H1 (cell line): ENCODE measurements at regions not wholly inside any gene's neighbourhood (a gene's known extent, or its start where the extent isn't known, plus 50 kb on each side); places are given as distances from the start of the nearest gene placed in this dataset.

Source experiments
- CTCF ChIA-PET: fragments of 300-600 bp; sonication (Branson Sonifier 250); formaldehyde crosslinking; loops from one replicate; lab custom pipeline; 2021; ENCODE audit not compliant: partially characterized antibody; lab: Charles Lee
- POLR2A ChIA-PET: fragments of 300-600 bp; sonication (Branson Sonifier 250); formaldehyde crosslinking; loops from one replicate; lab custom pipeline; 2021; ENCODE audit warnings: inconsistent platforms; ENCODE audit not compliant: partially characterized antibody; lab: Charles Lee
- DNase-seq, 2 experiments: peaks; one replicate each; pipeline versions ENCODE4 v3.0.0 to v3.0.0-alpha.2; 2010 to 2022; ENCODE audit warnings: low spot score in 2 of 2, low read depth in 1 of 2, mixed read lengths in 1 of 2
- FAIRE-seq: peaks from 2 replicates; lab custom pipeline; 2011; peaks lifted over from hg19 to GRCh38; lab: Jason Lieb, UNC
- H2AFZ ChIP-seq: 2 replicates; pipeline ENCODE4 v1.8.1; 2012; ENCODE audit warnings: low read length, inconsistent platforms
- H2AK5ac ChIP-seq: 2 replicates; pipeline ENCODE4 v1.6.1; 2013; ENCODE audit warnings: low read depth, low read length
- H2BK120ac ChIP-seq: replicated peaks from 2 replicates; pipeline ENCODE3; 2013; ENCODE audit warnings: low read depth, low read length, inconsistent platforms
- H2BK12ac ChIP-seq: 2 replicates; pipeline ENCODE4 v1.6.1; 2013; ENCODE audit warnings: low read depth, low read length
- H2BK15ac ChIP-seq: 2 replicates; pipeline ENCODE4 v1.6.1; 2013; ENCODE audit warnings: low read length
- H2BK20ac ChIP-seq: 2 replicates; pipeline ENCODE4 v1.6.1; 2013; ENCODE audit warnings: low read length
- H2BK5ac ChIP-seq: 2 replicates; pipeline ENCODE4 v1.6.1; 2013; ENCODE audit warnings: low read depth, low read length
- H3K14ac ChIP-seq: 2 replicates; pipeline ENCODE4 v1.6.1; 2013; ENCODE audit warnings: inconsistent platforms; ENCODE audit not compliant: insufficient read length
- H3K18ac ChIP-seq: 2 replicates; pipeline ENCODE4 v1.6.1; 2013; ENCODE audit warnings: low read length; ENCODE audit errors: extremely low read depth
- H3K23ac ChIP-seq: 2 replicates; pipeline ENCODE4 v1.6.1; 2013; ENCODE audit warnings: inconsistent platforms; ENCODE audit not compliant: insufficient read length
- H3K23me2 ChIP-seq: 2 replicates; pipeline ENCODE4 v1.6.1; 2013; ENCODE audit warnings: low read depth, low read length
- H3K27ac ChIP-seq: 2 replicates; pipeline ENCODE4 v1.6.1; 2011; ENCODE audit warnings: low read depth, low read length, inconsistent platforms
- H3K27me3 ChIP-seq, 4 experiments: replicated peaks in 1 of 4; 1 replicate in 1 of 4; 2 replicates in 3 of 4; pipeline versions ENCODE4 v1.6.1 to v1.8.1; 2011 to 2013; ENCODE audit warnings: low read length in 3 of 4, mild to moderate bottlenecking in 3 of 4, inconsistent platforms in 2 of 4, mixed read lengths in 2 of 4, moderate library complexity in 1 of 4; ENCODE audit not compliant: control insufficient read depth in 3 of 4, insufficient read depth in 3 of 4; ENCODE audit errors: extremely low read depth in 1 of 4
- H3K36me3 ChIP-seq, 4 experiments: 2 replicates each; pipeline versions ENCODE4 v1.6.1 to v1.8.1; 2011 to 2013; ENCODE audit warnings: mild to moderate bottlenecking in 4 of 4, low read length in 3 of 4, moderate library complexity in 2 of 4, control low read depth in 1 of 4, inconsistent platforms in 1 of 4; ENCODE audit not compliant: insufficient read depth in 4 of 4, control insufficient read depth in 2 of 4
- H3K4ac ChIP-seq: replicated peaks from 2 replicates; pipeline ENCODE3; 2013; ENCODE audit warnings: low read length, low read depth, mixed read lengths, inconsistent platforms; ENCODE audit not compliant: insufficient read length
- H3K4me1 ChIP-seq, 4 experiments: replicated peaks in 1 of 4; 1 replicate in 1 of 4; 2 replicates in 3 of 4; pipeline versions ENCODE4 v1.6.1 to v1.8.1; 2011 to 2013; ENCODE audit warnings: low read length in 3 of 4, inconsistent platforms in 2 of 4, mixed read lengths in 1 of 4; ENCODE audit not compliant: insufficient read depth in 4 of 4, control insufficient read depth in 3 of 4
- H3K4me2 ChIP-seq, 2 experiments: 2 replicates each; pipeline versions ENCODE4 v1.6.1 to v1.8.1; 2011 to 2013; ENCODE audit warnings: low read depth in 2 of 2, low read length in 2 of 2, control low read depth in 1 of 2, inconsistent platforms in 1 of 2, mild to moderate bottlenecking in 1 of 2; ENCODE audit not compliant: insufficient read depth in 1 of 2
- H3K4me3 ChIP-seq, 4 experiments: fragments of 200-600, 300-600 bp in 1 of 4; sonication (generic), shearing (Covaris generic), sonication (Bioruptor Twin) in 1 of 4; 2 replicates each; pipeline versions ENCODE4 v1.5.1 to v1.8.1; 2011 to 2016; ENCODE audit warnings: low read length in 4 of 4, low read depth in 3 of 4, control low read depth in 2 of 4, inconsistent platforms in 2 of 4, mild to moderate bottlenecking in 2 of 4, mixed read lengths in 1 of 4, moderate library complexity in 1 of 4; ENCODE audit not compliant: insufficient read depth in 2 of 4; ENCODE audit errors: extremely low read depth in 1 of 4
- H3K56ac ChIP-seq: replicated peaks from 2 replicates; pipeline ENCODE3; 2013; ENCODE audit warnings: low read depth, mild to moderate bottlenecking, mixed read lengths, low read length, inconsistent platforms; ENCODE audit not compliant: insufficient read length
- H3K79me1 ChIP-seq: 2 replicates; pipeline ENCODE4 v1.6.1; 2013; ENCODE audit warnings: low read depth, low read length, control low read depth
- H3K79me2 ChIP-seq, 2 experiments: 2 replicates each; pipeline versions ENCODE4 v1.6.1 to v1.8.1; 2012 to 2013; ENCODE audit warnings: low read length in 2 of 2, mild to moderate bottlenecking in 2 of 2, inconsistent platforms in 1 of 2; ENCODE audit not compliant: insufficient read depth in 2 of 2, control insufficient read depth in 1 of 2
- H3K9ac ChIP-seq, 4 experiments: replicated peaks in 1 of 4; 1 replicate in 1 of 4; 2 replicates in 3 of 4; pipeline versions ENCODE4 v1.6.1 to v1.8.1; 2011 to 2013; ENCODE audit warnings: low read depth in 3 of 4, low read length in 3 of 4, control low read depth in 2 of 4, mild to moderate bottlenecking in 2 of 4, moderate library complexity in 2 of 4, inconsistent platforms in 1 of 4; ENCODE audit errors: extremely low read depth in 1 of 4
- H3K9me3 ChIP-seq, 2 experiments: 2 replicates each; pipeline versions ENCODE4 v1.6.1 to v1.8.1; 2012 to 2013; ENCODE audit warnings: mild to moderate bottlenecking in 2 of 2, moderate library complexity in 2 of 2, control low read depth in 1 of 2, inconsistent platforms in 1 of 2, low read depth in 1 of 2, low read length in 1 of 2, mixed read lengths in 1 of 2; ENCODE audit not compliant: insufficient read depth in 2 of 2
- H4K20me1 ChIP-seq, 2 experiments: replicated peaks in 1 of 2; 2 replicates each; pipeline versions ENCODE3 to v1.8.1; 2011 to 2013; ENCODE audit warnings: inconsistent platforms in 2 of 2, low read length in 2 of 2, mild to moderate bottlenecking in 1 of 2; ENCODE audit not compliant: insufficient read depth in 2 of 2, control insufficient read depth in 1 of 2
- H4K5ac ChIP-seq: 2 replicates; pipeline ENCODE4 v1.6.1; 2013; ENCODE audit warnings: low read length, low read depth, mixed read lengths, inconsistent platforms; ENCODE audit not compliant: insufficient read length
- H4K8ac ChIP-seq: 2 replicates; pipeline ENCODE4 v1.8.0; 2013; ENCODE audit warnings: mild to moderate bottlenecking, moderate library complexity, low read length, inconsistent platforms; ENCODE audit not compliant: insufficient read depth; ENCODE audit errors: extremely low read depth
- H4K91ac ChIP-seq: replicated peaks from 2 replicates; pipeline ENCODE3; 2013; ENCODE audit warnings: low read length, mixed read lengths, inconsistent platforms; ENCODE audit not compliant: insufficient read length
- CBX5 ChIP-seq: fragments of 300-800, 300-1000 bp; sonication (generic); IDR thresholded peaks from 2 replicates; pipeline ENCODE4 v1.7.1; 2016; ENCODE audit warnings: antibody characterized with exemption, low read length, low read depth
- CEBPB ChIP-seq: IDR thresholded peaks from 2 replicates; pipeline ENCODE4 v1.6.1; 2012; ENCODE audit warnings: low read depth, low read length
- CREB1 ChIP-seq: IDR thresholded peaks from 2 replicates; pipeline ENCODE4 v1.6.1; 2012; ENCODE audit warnings: inconsistent platforms
- KDM4A ChIP-seq: IDR thresholded peaks from one replicate; pipeline ENCODE4 v1.7.1; 2012; ENCODE audit warnings: low read depth, mild to moderate bottlenecking, moderate library complexity, low read length, inconsistent platforms; ENCODE audit not compliant: severe bottlenecking
- MAX ChIP-seq: IDR thresholded peaks from 2 replicates; pipeline ENCODE4 v1.6.1; 2012; ENCODE audit warnings: inconsistent platforms
- NANOG ChIP-seq: IDR thresholded peaks from 2 replicates; pipeline ENCODE4 v1.6.1; 2011; ENCODE audit warnings: low read length, low read depth, mild to moderate bottlenecking, inconsistent platforms; ENCODE audit not compliant: insufficient read depth, poor library complexity, severe bottlenecking
- POLR2A ChIP-seq, 2 experiments: IDR thresholded peaks; 1 replicate in 1 of 2; 2 replicates in 1 of 2; pipeline ENCODE4 v1.6.1; 2011; ENCODE audit warnings: low read depth in 2 of 2, low read length in 2 of 2, mild to moderate bottlenecking in 2 of 2; ENCODE audit errors: control extremely low read depth in 1 of 2
- SP1 ChIP-seq: IDR thresholded peaks from 2 replicates; pipeline ENCODE4 v1.6.1; 2011; ENCODE audit warnings: low read depth, low read length
- SRF ChIP-seq: IDR thresholded peaks from 2 replicates; pipeline ENCODE4 v1.6.1; 2011; ENCODE audit warnings: mild to moderate bottlenecking, low read depth, low read length, moderate library complexity
- TBP ChIP-seq: IDR thresholded peaks from 2 replicates; pipeline ENCODE4 v1.6.1; 2011; ENCODE audit warnings: low read depth, low read length, improper control_type of control experiment
- WGBS, 2 experiments: shearing (Covaris generic) in 1 of 2; methylation state at CpG; one replicate each; pipeline versions ENCODE4 v1.1.6 to v1.1.7; 2013 to 2015; ENCODE audit warnings: low lambda C conversion rate in 2 of 2, mixed read lengths in 2 of 2, inconsistent platforms in 1 of 2, low coverage in 1 of 2, missing lambda C conversion rate in 1 of 2; ENCODE audit not compliant: insufficient replicate concordance in 2 of 2, insufficient coverage in 1 of 2, insufficient read length in 1 of 2; ENCODE audit errors: extremely low coverage in 1 of 2, missing lambda C conversion rate in 1 of 2; 5-methylcytosine and 5-hydroxymethylcytosine counted together

DNA sequence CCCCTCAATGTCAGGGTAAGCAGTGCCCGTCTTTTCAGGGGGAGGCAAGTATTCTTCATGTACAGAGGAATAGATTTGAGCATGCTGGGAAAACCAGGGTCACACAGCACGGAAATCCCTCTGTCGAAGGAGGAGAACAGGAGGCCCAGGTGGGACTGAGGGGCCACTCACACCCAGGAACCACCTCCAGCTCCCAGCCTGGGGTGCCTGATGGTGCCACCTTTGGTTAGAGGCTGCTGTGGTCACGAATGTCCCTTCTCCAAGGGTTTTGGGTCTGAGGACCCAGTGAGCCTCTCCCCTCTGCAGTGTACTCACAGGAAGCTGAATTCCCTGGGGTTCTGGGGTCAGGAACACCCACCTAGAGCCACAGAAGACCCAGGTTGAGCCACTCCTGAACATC lies 197.3 kb downstream of the ANKRD30B start:
- Histone ChIP-seq H3K27ac (no peak overlapping the region), H2BK15ac (no peak overlapping the region), H2BK12ac (no peak overlapping the region), H3K4ac (no peak overlapping the region), H3K36me3 (no peaks in the 10 kb centered on the region), H2BK20ac (no peak overlapping the region), H4K20me1 (no peaks in the 10 kb centered on the region), H3K79me1 (no peaks in the 10 kb centered on the region), H3K18ac (no peak overlapping the region), H2BK120ac (no peak overlapping the region), H3K14ac (no peak overlapping the region), H4K5ac (no peak overlapping the region), H3K4me2 (no peak overlapping the region), H3K9ac (no peak overlapping the region), H3K23ac (no peak overlapping the region), H3K79me2 (no peaks in the 10 kb centered on the region), H2AFZ (no peak overlapping the region), H3K9me3 (peaks cover 55 to 96% of the 10 kb centered on the region in 2 experiments), H3K4me3 (no peak overlapping the region), H2BK5ac (no peak overlapping the region), H3K27me3 (no peaks in the 10 kb centered on the region), H3K4me1 (no peaks in the 10 kb centered on the region), H2AK5ac (no peak overlapping the region), H4K91ac (no peak overlapping the region), H3K23me2 (no peaks in the 10 kb centered on the region), H4K8ac (no peak overlapping the region), H3K56ac (no peak overlapping the region)
- no peak for TF ChIP-seq POLR2A (IDR thresholded peaks at IDR 0.05; ENCODE audit: control extremely low read depth in 1 of 2, low read depth in 2 of 2, low read length in 2 of 2)
- no peak for TF ChIP-seq TBP
- TF ChIP-seq SRF: no peak
- no peak for TF ChIP-seq NANOG
- no peak for TF ChIP-seq MAX
- TF ChIP-seq CREB1: no peak
- no peak for TF ChIP-seq CBX5
- no peak for TF ChIP-seq CEBPB
- no peak for TF ChIP-seq SP1
- no peak for TF ChIP-seq KDM4A
- CTCF ChIA-PET: no interaction called here
- FAIRE-seq (no peak), DNase-seq (no peak)
- 72% methylated on average over 2 of the region's 4 CpGs; no CpG with 5 or more reads in 1 of the 2 experiments for WGBS, 2 experiments
- POLR2A ChIA-PET: no interaction called here
